Dermis blood vessel endothelial cell (primary cell): ENCODE measurements at regions not wholly inside any gene's neighbourhood (a gene's known extent, or its start where the extent isn't known, plus 50 kb on each side); places are given as distances from the start of the nearest gene placed in this dataset.
"Not testable (repeated sequence)": the region's sequence is repeated elsewhere in the genome, so short reads cannot be mapped to it uniquely, and the experiment has no call there.

Experiments used
- DNase-seq: peaks from one replicate; pipeline ENCODE4 v3.0.0; 2010

GRCh38 chr1:100597061-100597741, 59.3 kb downstream of the GPR88 start:
- DNase-seq = peak; percentile 89

- DNase-seq = no peak
Observed at GRCh38 chr1:100597784-100598183, 59.8 kb downstream of the GPR88 start.

DNA sequence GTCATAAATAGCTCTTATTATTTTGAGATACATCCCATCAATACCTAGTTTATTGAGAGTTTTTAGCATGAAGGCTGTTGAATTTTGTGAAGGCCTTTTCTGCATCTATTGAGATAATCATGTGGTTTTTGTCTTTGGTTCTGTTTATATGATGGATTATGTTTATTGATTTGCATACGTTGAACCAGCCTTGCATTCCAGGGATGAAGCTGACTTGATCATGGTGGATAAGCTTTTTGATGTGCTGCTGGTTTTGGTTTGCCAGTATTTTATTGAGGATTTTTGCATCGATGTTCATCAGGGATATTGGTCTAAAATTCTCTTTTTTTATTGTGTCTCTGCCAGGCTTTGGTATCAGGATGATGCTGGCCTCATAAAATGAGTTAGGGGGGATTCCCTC, 62.4 kb downstream of the GPR88 start:
- not testable (repeated sequence) for DNase-seq

DNA sequence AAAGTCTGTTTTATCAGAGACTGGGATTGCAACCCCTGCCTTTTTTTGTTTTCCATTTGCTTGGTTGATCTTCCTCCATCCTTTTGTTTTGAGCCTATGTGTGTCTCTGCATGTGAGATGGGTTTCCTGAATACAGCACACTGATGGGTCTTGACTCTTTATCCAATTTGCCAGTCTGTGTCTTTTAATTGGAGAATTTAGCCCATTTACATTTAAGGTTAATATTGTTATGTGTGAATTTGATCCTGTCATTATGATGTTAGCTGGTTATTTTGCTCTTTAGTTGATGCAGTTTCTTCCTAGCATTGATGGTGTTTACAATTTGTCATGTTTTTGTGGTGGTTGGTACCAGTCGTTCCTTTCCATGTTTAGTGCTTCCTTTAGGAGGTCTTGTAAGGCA, 64.1 kb downstream of the GPR88 start:
- not testable (repeated sequence) for DNase-seq

GRCh38 chr1:100604372-100604771, 66.4 kb downstream of the GPR88 start:
- no peak for DNase-seq

DNA sequence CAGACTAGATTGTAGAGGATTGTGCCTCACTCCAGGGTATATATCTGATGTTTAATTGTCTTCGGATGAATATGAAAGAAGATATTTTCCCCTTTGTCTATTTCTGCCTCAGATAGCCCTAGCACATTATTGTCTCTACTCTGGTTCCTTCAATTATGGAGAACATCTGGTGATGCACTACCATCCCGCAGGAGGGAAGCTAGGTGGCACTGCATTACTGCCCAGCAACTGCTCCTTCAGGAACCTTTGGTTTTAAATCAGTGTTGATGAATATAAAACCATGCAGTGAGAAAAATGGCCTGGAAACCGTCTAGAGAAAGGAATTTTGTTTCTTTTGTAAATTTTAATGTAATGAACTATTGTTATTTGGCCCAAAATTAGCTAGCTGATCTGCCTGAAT, 68.5 kb downstream of the GPR88 start:
- peak; percentile 84 for DNase-seq

- DNase-seq = no peak
Observed at GRCh38 chr1:100607628-100608240, 69.8 kb downstream of the GPR88 start.

GRCh38 chr1:100609849-100610248, 71.9 kb downstream of the GPR88 start:
- DNase-seq = no peak

DNA sequence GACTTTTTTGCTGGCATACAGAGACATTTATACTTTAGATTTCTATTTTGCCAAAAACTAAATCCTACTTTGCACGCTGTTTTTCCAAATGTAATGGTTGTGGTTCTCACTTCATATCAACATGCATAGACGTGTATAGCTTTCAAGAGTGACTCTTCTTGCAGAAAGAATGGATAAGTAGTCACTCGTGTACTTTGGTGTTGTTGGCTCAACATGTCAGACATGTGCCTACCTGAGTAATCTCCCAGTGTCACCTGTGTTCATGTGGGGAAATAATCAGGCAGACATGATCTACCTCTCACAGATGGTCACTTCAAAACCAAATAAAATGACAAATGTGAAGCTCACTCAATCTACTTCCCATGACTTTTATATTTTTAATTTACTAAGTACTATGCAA, 73.1 kb downstream of the GPR88 start:
- no peak for DNase-seq

- DNase-seq = no peak
Observed at GRCh38 chr1:100612540-100612939, 74.6 kb downstream of the GPR88 start.

DNA sequence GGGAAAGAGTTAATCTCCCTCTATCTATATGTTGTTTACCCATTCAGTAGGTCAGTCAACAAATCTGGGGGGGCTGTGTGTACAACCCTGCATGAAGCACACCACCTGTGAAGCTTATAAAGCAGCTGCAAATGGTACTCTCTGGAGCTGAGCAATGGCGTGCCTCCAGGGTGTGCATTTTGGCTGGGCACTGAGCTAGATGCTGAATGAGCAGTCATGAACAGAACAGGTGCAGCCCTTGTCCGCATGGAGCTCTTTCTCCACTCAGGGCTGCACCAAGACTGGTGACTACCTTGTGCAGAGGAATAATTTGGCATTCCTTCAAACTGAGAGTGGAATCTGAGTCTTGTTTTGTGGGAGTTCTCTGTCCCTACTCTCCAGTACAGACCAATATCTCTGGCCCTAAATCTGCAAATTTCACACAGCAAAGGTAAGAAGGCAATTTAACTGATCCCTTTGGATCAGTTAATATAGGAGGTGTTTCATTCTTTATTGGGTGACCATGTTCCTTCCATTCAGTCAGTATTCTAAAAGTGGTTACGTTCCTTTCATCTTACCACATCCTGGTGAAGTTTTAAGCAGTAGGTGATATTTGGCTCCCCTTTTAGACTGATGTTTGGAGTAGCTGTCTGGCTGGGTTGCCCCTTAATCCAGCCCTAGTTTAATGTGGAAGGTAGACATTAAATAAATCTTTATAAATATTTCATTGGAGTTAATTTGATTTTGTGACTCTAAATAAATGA, 76.0 kb downstream of the GPR88 start:
- DNase-seq = no peak

DNA sequence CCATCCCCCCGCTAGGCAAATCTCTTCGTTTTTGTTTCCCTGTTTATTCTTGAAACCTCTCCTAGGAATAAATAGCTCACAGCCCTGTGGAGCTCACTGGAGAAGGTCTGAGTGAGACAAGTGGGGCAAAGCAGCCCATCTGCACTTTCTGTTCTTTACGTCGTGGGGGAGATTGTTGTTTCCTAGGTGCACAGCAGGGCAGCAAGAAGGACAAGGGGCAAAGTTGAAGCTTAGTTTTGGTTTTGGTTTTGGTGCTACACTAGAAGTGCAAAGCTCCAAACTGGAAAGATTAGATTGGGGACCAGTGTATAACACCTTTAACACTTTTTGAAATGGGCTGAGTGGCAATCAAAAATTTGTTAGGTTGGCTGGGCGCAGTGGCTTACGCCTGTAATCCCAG, 76.6 kb downstream of the GPR88 start:
- no peak for DNase-seq

DNA sequence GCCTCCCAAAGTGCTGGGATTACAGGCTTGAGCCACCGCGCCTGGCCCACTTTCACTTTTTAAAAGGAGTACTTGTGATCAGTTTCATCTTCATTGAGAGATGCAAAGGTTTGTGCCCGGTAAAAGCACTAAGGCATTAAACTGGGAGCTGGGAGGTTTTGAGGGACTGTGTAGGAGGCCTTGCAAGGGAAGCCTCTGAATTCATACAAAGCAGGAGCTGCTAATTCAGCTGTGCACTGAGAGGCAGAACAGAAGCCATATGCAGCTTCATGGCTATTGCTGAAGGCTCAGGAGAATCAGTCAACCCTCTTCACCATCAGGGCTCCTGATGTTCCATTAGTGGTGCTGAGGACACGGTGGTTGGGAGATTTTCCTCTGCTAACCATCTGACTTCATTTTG, 77.7 kb downstream of the GPR88 start:
- DNase-seq = no peak

DNA sequence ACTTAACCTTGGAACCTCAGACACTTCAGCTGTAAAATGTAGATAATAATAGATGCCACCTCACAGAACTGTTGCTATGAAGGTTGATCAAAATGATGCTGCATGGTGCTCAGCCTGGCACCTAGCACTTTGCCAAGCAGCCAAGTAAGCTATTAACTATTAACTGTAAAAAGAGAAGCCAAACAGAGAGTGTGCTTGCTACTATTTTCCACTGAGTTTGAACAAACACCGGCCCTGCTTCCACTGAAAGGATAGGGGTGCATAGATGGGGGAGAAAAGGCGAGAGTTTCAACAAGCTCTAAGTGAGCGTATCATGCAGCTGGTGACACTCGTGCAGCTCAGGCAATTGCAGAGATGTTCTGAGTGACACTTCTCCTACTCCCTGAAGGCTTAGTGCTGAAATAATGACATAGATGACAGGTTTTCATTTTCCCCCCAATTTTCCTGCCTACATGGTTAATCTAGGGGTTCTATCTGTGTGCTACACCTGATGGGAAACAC, 78.2 kb downstream of the GPR88 start:
- no peak for DNase-seq

- peak; percentile 93 for DNase-seq
Observed at GRCh38 chr1:100622037-100622436, 84.1 kb downstream of the GPR88 start.

GRCh38 chr1:100622506-100622905, 84.6 kb downstream of the GPR88 start:
- DNase-seq = no peak

GRCh38 chr1:100622966-100623762, 85.2 kb downstream of the GPR88 start:
- DNase-seq = no peak

- no peak for DNase-seq
Observed at GRCh38 chr1:100624886-100625610, 87.1 kb downstream of the GPR88 start.

- peak; percentile 42 for DNase-seq
Observed at GRCh38 chr1:100626397-100626796, 88.5 kb downstream of the GPR88 start.

DNA sequence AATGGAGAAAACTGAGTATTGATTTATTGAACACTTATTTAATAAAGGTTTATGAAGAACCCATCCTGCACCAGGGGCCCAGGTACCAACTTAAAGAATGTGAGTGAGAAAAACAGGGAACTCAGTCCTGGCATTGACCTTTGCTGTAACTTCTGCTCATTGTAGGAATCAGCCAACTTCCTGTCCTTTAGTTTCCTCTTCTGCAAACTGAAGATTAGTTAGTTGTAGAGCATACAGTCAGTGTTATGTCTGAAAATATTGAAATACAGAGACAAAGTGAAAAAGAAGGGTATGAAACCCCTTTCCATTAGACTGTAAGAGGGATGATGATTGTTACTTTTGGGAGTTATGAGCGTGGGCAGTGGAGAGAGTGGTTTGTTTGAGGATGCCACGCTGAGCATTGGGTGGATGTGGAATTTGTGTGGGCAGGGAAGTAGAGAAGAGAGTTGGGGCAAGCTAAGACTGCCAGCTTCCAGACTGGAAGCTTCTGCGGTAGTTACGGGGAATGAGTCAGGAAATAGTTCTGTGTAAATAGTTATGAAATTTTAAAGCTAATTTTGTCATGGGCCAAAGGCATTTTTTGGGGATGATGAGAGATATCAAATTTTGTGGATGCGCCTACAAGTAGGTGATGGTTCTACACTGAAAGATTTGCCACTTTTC, 89.2 kb downstream of the GPR88 start:
- DNase-seq = peak; percentile 45

DNA sequence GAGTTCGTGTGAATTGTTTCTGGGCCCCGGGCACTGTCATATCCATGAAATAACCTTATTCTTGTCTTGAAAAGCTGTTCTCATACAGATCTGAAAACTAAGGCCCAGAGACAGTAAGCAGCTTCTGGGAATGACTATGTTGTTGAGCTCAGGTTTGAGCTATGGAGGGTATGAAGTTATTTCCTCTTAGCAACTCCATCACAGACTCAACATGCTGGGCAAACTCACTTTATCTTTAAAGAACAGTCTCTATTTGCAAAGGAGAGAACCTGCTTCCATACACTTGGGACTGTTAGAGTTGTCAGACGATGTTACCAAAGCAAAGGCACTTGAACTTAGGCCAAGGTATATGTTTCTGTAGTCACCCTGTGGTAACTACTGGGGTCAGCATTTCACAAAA, 90.0 kb downstream of the GPR88 start:
- DNase-seq = no peak

- no peak for DNase-seq
Observed at GRCh38 chr1:100628631-100629081, 90.7 kb downstream of the GPR88 start.
